GM21390 (cell line): ENCODE measurements at regions not wholly inside any gene's neighbourhood (a gene's known extent, or its start where the extent isn't known, plus 50 kb on each side); places are given as distances from the start of the nearest gene placed in this dataset.

Source experiments
- ATAC-seq: cut with Tn5 transposase; IDR thresholded peaks from one replicate; pipeline ENCODE4 v1.9.1; 2021; ENCODE audit not compliant: unreplicated experiment

- ATAC-seq, result no peak
Measured at GRCh38 chr7:46485481-46486065, 564.5 kb upstream of the IGFBP3 start.

GRCh38 chr7:46484906-46485305, 563.8 kb upstream of the IGFBP3 start:
- ATAC-seq, result no peak

GRCh38 chr7:46480619-46481018, 559.5 kb upstream of the IGFBP3 start:
- ATAC-seq, result no peak

GRCh38 chr7:46479680-46480079, 558.6 kb upstream of the IGFBP3 start:
- no peak for ATAC-seq

- ATAC-seq, result no peak
Measured at GRCh38 chr7:46478046-46478445, 557.0 kb upstream of the IGFBP3 start.

- no peak for ATAC-seq
Measured at GRCh38 chr7:46468753-46469356, 547.8 kb upstream of the IGFBP3 start.

GRCh38 chr7:46463170-46463569, 542.1 kb upstream of the IGFBP3 start:
- no peak for ATAC-seq

- no peak for ATAC-seq
Measured at GRCh38 chr7:46461334-46461777, 540.3 kb upstream of the IGFBP3 start.

GRCh38 chr7:46459942-46460341, 538.9 kb upstream of the IGFBP3 start:
- ATAC-seq, result no peak

- ATAC-seq, result no peak
Measured at GRCh38 chr7:46454816-46455215, 533.7 kb upstream of the IGFBP3 start.

- no peak for ATAC-seq
Measured at GRCh38 chr7:46452561-46453135, 531.6 kb upstream of the IGFBP3 start.

- no peak for ATAC-seq
Measured at GRCh38 chr7:46451846-46452245, 530.8 kb upstream of the IGFBP3 start.

- no peak for ATAC-seq
Measured at GRCh38 chr7:46450886-46451285, 529.8 kb upstream of the IGFBP3 start.

GRCh38 chr7:46450425-46450824, 529.4 kb upstream of the IGFBP3 start:
- no peak for ATAC-seq

GRCh38 chr7:46449743-46450142, 528.7 kb upstream of the IGFBP3 start:
- ATAC-seq, result no peak

- no peak for ATAC-seq
Measured at GRCh38 chr7:46448478-46448877, 527.4 kb upstream of the IGFBP3 start.

GRCh38 chr7:46446151-46446550, 525.1 kb upstream of the IGFBP3 start:
- ATAC-seq, result no peak

- no peak for ATAC-seq
Measured at GRCh38 chr7:46444256-46444655, 523.2 kb upstream of the IGFBP3 start.

GRCh38 chr7:46440186-46440585, 519.1 kb upstream of the IGFBP3 start:
- no peak for ATAC-seq

GRCh38 chr7:46432708-46433107, 511.6 kb upstream of the IGFBP3 start:
- ATAC-seq, result no peak

- no peak for ATAC-seq
Measured at GRCh38 chr7:46428295-46428694, 507.2 kb upstream of the IGFBP3 start.

- no peak for ATAC-seq
Measured at GRCh38 chr7:46424934-46425333, 503.9 kb upstream of the IGFBP3 start.
